ENCODE measurements at regions not wholly inside any gene's neighbourhood (a gene's known extent, or its start where the extent isn't known, plus 50 kb on each side); places are given as distances from the start of the nearest gene placed in this dataset.

- in situ Hi-C loops (cut with HindIII; ENCODE audit: low pct_unique_long_range_greater_than_20kb, low sequenced_read_pairs): no loop called here
Observed at GRCh38 chr9:117496307-117496706, 81.5 kb upstream of the ASTN2 start.

GRCh38 chr9:117494401-117495090, 79.7 kb upstream of the ASTN2 start:
- no peak for DNase-seq (ENCODE audit: low read depth)
- in situ Hi-C loops (cut with HindIII; ENCODE audit: low pct_unique_long_range_greater_than_20kb, low sequenced_read_pairs): no loop called here

More at GRCh38 chr9:117496307-117496706, 81.5 kb upstream of the ASTN2 start:
- DNase-seq (ENCODE audit: low read depth): no peak

GRCh38 chr9:117492476-117492875, 77.6 kb upstream of the ASTN2 start:
- DNase-seq (ENCODE audit: low read depth): no peak
- in situ Hi-C loops (cut with HindIII; ENCODE audit: low pct_unique_long_range_greater_than_20kb, low sequenced_read_pairs): no loop called here

DNA sequence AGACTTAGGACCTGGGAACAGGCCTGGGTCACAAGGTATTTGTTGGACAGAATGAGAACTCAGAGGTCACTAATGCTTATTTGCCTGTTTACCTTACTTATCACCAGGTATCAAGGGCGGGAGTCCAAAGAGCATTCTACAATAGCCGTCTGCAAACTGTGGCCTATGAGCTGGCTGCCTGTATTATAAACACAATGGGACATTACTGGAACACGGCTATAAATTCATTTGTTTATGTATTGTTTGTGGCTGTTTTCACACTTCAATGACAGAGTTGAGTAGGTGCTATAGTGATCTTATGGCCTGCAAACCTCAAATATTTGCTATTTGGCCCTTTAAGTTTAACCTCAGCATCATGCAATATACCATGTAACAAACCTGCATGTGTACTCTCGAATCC, 76.6 kb upstream of the ASTN2 start:
- no peak for DNase-seq (ENCODE audit: low read depth)
- in situ Hi-C loops (cut with HindIII; ENCODE audit: low pct_unique_long_range_greater_than_20kb, low sequenced_read_pairs): no loop called here

- DNase-seq (ENCODE audit: low read depth): no peak
- in situ Hi-C loops (cut with HindIII; ENCODE audit: low pct_unique_long_range_greater_than_20kb, low sequenced_read_pairs): no loop called here
Observed at GRCh38 chr9:117490199-117490598, 75.3 kb upstream of the ASTN2 start.

DNA sequence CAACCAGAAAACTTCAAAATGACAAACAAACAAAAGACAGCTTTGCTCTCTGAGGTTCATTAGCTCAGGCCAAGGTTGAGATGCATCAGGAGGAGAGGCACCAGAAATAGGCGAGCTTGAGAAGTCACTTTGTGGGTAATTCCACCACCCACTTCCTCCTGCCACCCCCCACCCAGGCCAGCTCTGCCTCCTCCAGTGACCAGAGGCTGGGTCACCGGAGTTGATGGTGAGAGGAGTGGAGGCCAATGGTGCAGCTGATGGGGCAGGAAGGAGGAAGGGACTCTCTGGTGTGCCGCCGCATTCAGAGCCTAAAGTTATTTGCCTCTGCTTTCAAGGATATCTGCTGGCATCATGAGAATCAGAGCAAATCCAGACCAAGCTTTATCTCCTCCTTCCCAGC, 73.8 kb upstream of the ASTN2 start:
- DNase-seq (ENCODE audit: low read depth): no peak
- in situ Hi-C loops (cut with HindIII; ENCODE audit: low pct_unique_long_range_greater_than_20kb, low sequenced_read_pairs): no loop called here

DNA sequence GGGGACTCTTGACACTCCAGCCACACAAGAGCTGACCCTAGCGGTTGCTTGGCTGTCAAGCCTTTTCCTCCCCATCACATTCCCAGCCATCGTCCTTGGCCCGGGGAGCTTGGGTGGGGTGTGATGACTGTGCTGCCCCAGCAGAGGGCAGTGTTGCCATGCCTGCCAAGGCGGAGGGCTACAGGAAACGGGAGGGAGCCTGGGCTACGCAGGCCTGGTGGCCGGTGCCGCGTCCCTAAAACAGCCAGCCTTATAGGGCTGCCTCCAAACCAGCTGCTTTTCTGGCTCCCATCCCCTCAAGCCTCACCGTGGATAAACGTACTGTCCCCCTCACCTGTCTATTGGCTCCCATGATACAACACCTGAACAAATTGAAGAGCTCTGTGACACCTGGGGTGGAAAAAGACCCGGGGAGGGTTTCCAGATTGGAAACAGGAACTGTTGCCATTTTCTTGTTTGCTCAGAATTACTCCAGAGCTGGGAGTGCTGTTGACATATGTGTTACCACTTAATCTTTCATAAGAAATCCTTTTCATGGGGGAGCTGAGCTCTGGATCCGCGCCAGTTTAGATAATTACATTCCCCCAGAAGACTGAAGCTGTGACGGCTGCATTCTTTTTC, 72.8 kb upstream of the ASTN2 start:
- in situ Hi-C loops (cut with HindIII; ENCODE audit: low pct_unique_long_range_greater_than_20kb, low sequenced_read_pairs): no loop called here
- peak; percentile 59 for DNase-seq (ENCODE audit: low read depth)

DNA sequence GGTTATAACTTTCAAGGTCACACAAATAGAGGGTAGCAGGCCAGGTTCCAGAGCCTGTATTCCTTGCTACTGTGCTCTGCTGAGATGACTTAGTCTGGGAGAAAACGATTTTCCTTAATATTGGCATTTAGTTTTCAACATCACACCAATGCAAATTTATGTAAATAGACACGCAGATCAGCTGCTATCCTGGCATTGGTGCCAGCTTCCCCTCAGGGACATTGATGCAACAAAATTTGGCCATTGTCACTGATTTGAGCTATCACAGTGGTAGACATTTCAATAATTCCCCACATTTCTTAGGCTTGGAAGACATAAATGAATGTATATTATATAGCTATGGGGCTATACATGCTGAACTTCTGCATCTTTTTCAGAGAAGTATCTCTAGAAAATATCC, 71.6 kb upstream of the ASTN2 start:
- no peak for DNase-seq (ENCODE audit: low read depth)
- in situ Hi-C loops (cut with HindIII; ENCODE audit: low pct_unique_long_range_greater_than_20kb, low sequenced_read_pairs): no loop called here

- peak; percentile 31 for DNase-seq (ENCODE audit: low read depth)
- in situ Hi-C loops (cut with HindIII; ENCODE audit: low pct_unique_long_range_greater_than_20kb, low sequenced_read_pairs): no loop called here
Observed at GRCh38 chr9:117485176-117485575, 70.3 kb upstream of the ASTN2 start.

DNA sequence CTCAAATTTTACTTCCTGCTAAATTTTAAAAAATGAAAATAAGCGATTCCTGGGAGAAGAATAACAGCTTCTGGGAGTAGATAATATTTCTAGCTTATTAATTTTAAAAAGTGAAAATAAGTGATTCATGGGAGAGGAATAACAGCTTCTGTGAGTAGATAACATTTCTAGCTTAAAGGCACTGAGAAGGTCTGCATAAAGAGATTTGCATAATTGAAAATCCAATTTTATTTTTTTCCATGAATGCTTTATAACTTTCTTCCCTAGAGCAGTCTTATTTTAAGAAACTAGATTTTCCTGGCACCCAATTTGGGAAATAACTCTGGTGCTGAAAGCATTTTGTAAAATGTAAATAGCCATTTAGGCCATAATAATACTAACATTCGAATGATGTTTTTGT, 65.9 kb upstream of the ASTN2 start:
- in situ Hi-C loops (cut with HindIII; ENCODE audit: low pct_unique_long_range_greater_than_20kb, low sequenced_read_pairs): no loop called here

GRCh38 chr9:117480253-117480652, 65.4 kb upstream of the ASTN2 start:
- DNase-seq (ENCODE audit: low read depth): peak; percentile 18
- in situ Hi-C loops (cut with HindIII; ENCODE audit: low pct_unique_long_range_greater_than_20kb, low sequenced_read_pairs): no loop called here

More for the DNA sequence above, 65.9 kb upstream of the ASTN2 start:
- DNase-seq (ENCODE audit: low read depth): no peak

DNA sequence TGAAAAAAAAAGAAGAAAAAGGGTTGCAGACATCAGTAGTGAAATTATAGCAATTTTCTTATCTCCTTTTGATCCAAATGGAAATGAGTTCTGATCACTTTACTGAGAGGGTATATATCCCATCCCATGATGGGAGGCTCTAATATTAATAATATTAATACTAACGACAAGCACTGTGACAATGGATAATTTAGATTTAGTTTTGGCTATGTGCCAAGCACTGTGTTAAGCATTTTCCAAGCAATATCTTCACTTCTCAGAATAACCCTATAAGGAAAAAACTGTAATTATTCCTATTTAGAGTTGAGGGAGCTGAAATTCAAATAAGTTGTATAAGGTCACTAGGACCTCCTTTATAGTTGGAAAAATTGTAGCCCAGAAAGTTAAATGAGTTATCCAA, 58.4 kb upstream of the ASTN2 start:
- DNase-seq (ENCODE audit: low read depth): no peak
- in situ Hi-C loops (cut with HindIII; ENCODE audit: low pct_unique_long_range_greater_than_20kb, low sequenced_read_pairs): no loop called here

GRCh38 chr9:117470902-117471301, 56.0 kb upstream of the ASTN2 start:
- DNase-seq (ENCODE audit: low read depth): no peak
- in situ Hi-C loops (cut with HindIII; ENCODE audit: low pct_unique_long_range_greater_than_20kb, low sequenced_read_pairs): no loop called here

DNA sequence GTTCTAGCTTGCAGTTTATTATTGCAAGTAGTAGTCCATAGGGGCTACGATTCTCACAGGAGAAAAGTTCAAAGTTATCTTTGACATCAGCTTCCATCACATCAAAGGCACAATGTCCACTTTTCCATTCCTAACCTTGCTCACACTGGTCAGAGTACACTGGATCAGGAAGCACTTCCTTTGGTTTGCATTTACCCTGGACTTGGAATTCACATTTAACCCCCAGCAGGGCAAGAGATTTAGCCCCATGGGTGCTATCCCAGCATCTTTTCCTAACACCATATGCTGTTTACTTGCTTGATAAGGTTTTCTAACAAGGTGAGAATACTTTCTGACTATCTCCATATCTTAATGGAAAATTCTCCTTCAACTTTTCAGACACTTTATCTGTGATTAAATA, 55.6 kb upstream of the ASTN2 start:
- in situ Hi-C loops (cut with HindIII; ENCODE audit: low pct_unique_long_range_greater_than_20kb, low sequenced_read_pairs): no loop called here
- DNase-seq (ENCODE audit: low read depth): no peak

GRCh38 chr9:117466111-117466510, 51.3 kb upstream of the ASTN2 start:
- no peak for DNase-seq (ENCODE audit: low read depth)
- in situ Hi-C loops (cut with HindIII; ENCODE audit: low pct_unique_long_range_greater_than_20kb, low sequenced_read_pairs): no loop called here

DNA sequence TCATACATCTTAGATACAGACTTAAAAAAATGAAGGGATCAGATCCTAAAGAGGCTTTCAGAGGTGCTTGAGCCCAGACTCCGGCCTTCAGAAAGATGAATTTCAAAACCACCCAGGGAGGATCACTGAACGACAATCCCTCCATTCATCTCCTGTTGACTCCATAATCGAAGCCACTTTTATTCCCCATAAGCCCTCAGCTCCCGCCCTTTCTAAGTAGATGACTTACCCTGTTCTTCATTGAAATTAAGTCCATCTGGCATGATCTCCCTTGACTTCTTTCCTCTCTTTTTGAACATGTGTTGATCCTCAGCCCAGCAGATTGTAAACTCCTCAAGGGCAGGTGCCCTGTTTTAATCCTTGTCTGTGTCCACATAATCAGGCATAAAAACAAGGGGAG, 50.8 kb upstream of the ASTN2 start:
- in situ Hi-C loops (cut with HindIII; ENCODE audit: low pct_unique_long_range_greater_than_20kb, low sequenced_read_pairs): no loop called here
- no peak for DNase-seq (ENCODE audit: low read depth)

DNA sequence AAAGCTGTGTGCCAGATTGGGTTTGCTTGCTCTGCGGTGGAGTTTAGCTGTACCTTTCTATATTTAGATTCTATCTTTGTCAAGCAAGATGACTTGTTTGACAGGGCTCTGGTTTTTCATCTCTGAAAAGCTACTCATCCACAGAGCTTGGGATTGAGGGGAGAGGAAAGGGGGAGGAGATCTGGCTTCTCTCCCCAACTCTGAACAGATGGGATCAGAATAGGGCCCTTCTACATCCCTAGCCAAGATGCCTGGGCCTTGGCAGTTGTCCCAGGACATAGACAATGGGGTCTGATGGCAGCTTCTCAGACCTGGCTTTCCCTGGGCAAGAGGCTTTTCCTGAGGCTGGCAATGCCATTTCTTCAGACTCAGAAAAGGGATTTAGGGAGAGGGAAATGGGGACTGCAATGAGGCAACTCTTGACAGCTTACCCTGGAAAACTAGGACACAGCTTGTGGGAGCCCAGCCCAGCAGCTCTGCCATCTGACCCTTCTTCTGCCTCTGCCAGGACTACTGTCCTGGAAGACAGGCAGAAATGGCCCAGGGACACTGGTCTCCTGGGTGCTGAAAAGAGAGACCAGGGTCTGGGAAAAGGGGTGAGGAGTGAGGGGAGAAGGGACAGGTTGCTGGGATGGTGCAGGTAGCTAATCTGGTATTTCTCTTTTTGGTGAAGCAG, 50.2 kb upstream of the ASTN2 start:
- DNase-seq (ENCODE audit: low read depth): no peak
- in situ Hi-C loops (cut with HindIII; ENCODE audit: low pct_unique_long_range_greater_than_20kb, low sequenced_read_pairs): no loop called here
